Motor neuron (in vitro differentiated cells): ENCODE measurements at regions not wholly inside any gene's neighbourhood (a gene's known extent, or its start where the extent isn't known, plus 50 kb on each side); places are given as distances from the start of the nearest gene placed in this dataset.

Experiments
- ATAC-seq, 8 experiments: fragments of 200-7000 bp; cut with Tn5 transposase; replicated peaks in 6 of 8; 2 replicates each; pipeline ENCODE4 v1.8.0; 2021; ENCODE audit warnings: mild to moderate bottlenecking in 8 of 8, moderate library complexity in 8 of 8
- H3K27ac ChIP-seq, 2 donors: fragments of 250-450 bp; sonication (Bioruptor Pico); 2 replicates each; pipeline ENCODE4 v1.9.0; 2021; ENCODE audit warnings: antibody characterized with exemption in 2 of 2, mild to moderate bottlenecking in 2 of 2, moderate library complexity in 1 of 2
- H3K4me1 ChIP-seq, 2 donors: fragments of 250-450 bp; sonication (Bioruptor Pico); replicated peaks in 1 of 2; 2 replicates each; pipeline ENCODE4 v1.6.1; 2021; ENCODE audit warnings: antibody characterized with exemption in 2 of 2, mild to moderate bottlenecking in 2 of 2, moderate library complexity in 1 of 2
- H3K4me3 ChIP-seq, 5 donors: fragments of 250-450 bp; sonication (Bioruptor Pico); 2 replicates each; pipeline ENCODE4 v1.9.0; 2021; ENCODE audit warnings: antibody characterized with exemption in 5 of 5, mild to moderate bottlenecking in 5 of 5, moderate library complexity in 4 of 5
- WGBS, 10 experiments: fragments of 450-650 bp; shearing (Covaris generic); methylation state at CpG; one replicate each; pipeline ENCODE4 v1.0.0; 2022; 5-methylcytosine and 5-hydroxymethylcytosine counted together
- in situ Hi-C, 9 experiments: fragments of 400-800 bp; cut with MboI; loops; one replicate each; pipeline ENCODE4 v1.15.0; 2021; ENCODE audit warnings: low sequenced_read_pairs in 9 of 9, low pct_unique_long_range_greater_than_20kb in 2 of 9; ENCODE audit not compliant: unreplicated experiment in 9 of 9

GRCh38 chr4:163988391-163988790 lies 493.9 kb downstream of the TMA16 start:
- peak in 2 of 8 experiments; percentile 8 to 26 for ATAC-seq
- 0 to 93% (median 80%) methylated on average over 1 to 5 of the region's 5 CpGs; no CpG with 5 or more reads in 3 of the 10 experiments for WGBS, 10 experiments
- H3K4me3 ChIP-seq = no peak overlapping the region
- H3K4me1 ChIP-seq = peaks cover 14 to 23% of the 10 kb centered on the region in 2 donors
- in situ Hi-C loops = no loop called here
- H3K27ac ChIP-seq = peak overlapping the region in 1 of 2 donors; percentile 64

- Histone ChIP-seq H3K4me1 (peaks cover 14 to 25% of the 10 kb centered on the region in 2 donors), H3K4me3 (no peak overlapping the region), H3K27ac (peak overlapping the region; percentile 56 to 64)
- 3 to 100% (median 88%) methylated on average over 1 to 6 of the region's 6 CpGs; no CpG with 5 or more reads in 3 of the 10 experiments for WGBS, 10 experiments
- in situ Hi-C loops = no loop called here
- peak in 6 of 8 experiments; percentile 41 to 87 (median 76) for ATAC-seq
Measured at GRCh38 chr4:163988865-163989264, 494.4 kb downstream of the TMA16 start.

DNA sequence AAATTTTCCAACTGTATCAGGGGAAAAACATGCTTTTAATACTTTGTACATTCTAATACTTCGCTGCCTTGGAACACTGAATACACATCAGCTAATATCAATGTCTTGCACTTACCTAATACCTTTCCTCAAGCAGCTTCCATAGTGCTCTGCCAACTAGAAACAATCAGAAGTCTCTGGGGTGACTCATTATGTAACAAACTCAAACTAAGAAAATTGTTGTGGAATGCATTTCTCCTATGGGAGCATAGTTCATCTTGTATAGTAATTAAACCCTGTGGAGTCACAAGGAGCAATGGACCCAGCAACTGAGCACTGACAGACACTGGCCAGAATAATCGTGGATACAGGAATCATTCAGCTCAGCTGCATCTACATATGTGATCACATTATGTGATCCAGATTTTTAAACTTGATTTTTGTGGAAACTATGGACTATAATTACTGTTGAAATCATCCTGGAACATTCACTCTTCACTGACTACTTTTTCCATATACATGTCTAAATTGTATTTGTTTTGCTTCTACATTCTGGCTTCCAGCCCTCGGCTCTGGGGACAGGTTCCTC lies 496.9 kb downstream of the TMA16 start:
- no peak overlapping the region for H3K27ac ChIP-seq
- WGBS, 10 experiments = 0 to 100% (median 56%) methylated on average over 1 to 3 of the region's 3 CpGs; no CpG with 5 or more reads in 2 of the 10 experiments
- peak in 1 of 8 experiments; percentile 46 for ATAC-seq
- H3K4me3 ChIP-seq = no peak overlapping the region
- in situ Hi-C loops = no loop called here
- H3K4me1 ChIP-seq = peaks cover 14 to 25% of the 10 kb centered on the region in 2 donors

GRCh38 chr4:164009435-164009834 lies 514.9 kb downstream of the TMA16 start:
- Histone ChIP-seq H3K4me3 (no peak overlapping the region), H3K4me1 (no peaks in the 10 kb centered on the region), H3K27ac (no peak overlapping the region)
- no peak for ATAC-seq
- in situ Hi-C loops = loop anchor here in 2 of 9 experiments (25.0 kb wide), 2 partner anchors 447 to 728 kb away; no protein-coding TSS in a partner anchor
- WGBS, 10 experiments = 0 to 100% (median 85%) methylated on average over 1 of the region's 1 CpG

DNA sequence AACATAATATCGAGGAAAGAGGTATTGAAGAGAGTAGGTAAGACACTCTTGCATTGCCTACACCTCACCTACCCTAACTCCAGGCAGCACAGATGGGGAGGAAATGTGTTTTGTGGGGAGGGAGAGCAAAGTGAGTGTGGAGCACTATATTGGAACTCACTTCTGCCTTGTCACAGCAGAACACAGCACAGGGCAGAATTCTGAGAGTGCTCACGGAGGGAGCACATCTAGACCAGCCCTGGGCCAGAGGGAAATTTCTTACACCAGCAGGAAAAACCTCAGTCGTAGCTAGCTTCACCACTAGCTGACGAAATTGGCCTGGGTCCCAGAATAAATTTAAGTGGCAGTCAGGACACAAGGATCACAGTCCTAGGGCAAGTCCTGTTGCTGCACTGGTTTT lies 517.3 kb downstream of the TMA16 start:
- ATAC-seq = no peak
- H3K4me1 ChIP-seq = no peaks in the 10 kb centered on the region
- in situ Hi-C loops = loop anchor here in 3 of 9 experiments (10.0 to 25.0 kb wide), 3 partner anchors 449 to 726 kb away; no protein-coding TSS in a partner anchor
- H3K4me3 ChIP-seq = no peak overlapping the region
- WGBS, 10 experiments = 0 to 96% (median 65%) methylated on average over 1 to 3 of the region's 4 CpGs; no CpG with 5 or more reads in 1 of the 10 experiments
- no peak overlapping the region for H3K27ac ChIP-seq

DNA sequence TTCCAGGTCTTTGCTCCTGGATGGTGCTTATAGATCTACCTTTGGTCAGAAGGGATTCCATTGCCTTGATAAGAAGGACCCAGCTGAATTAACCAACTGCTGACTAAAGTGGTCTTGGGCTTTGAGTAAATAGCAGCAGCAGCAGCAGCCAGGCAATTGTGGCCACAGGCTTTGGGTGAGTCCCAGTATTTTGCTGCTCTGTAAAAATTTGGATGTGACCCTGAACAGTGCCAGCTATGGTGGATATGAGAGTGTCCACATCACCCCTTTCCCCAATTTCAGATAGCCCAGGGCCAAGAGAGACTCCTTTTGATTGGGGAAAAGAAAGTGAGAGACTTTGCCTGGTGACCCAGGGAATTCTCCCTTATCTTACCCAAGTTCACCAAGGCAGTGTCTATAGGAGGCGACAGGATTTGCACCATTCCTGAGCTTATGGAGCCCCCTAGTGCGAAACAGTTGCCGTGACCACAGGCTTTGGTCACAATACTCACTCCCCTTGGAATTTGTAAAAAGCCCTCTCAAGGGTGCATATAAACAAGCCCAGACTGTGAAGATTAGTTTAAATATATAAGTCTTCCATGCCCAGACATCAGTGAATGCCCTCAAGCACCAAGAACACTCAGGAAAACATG lies 518.0 kb downstream of the TMA16 start:
- ATAC-seq = peak in 5 of 8 experiments; percentile 44 to 100 (median 76)
- Histone ChIP-seq H3K4me1 (no peaks in the 10 kb centered on the region), H3K4me3 (no peak overlapping the region), H3K27ac (no peak overlapping the region)
- WGBS, 10 experiments = 0 to 58% (median 11%) methylated on average over 1 to 3 of the region's 3 CpGs; no CpG with 5 or more reads in 4 of the 10 experiments
- in situ Hi-C loops = loop anchor here in 3 of 9 experiments (10.0 to 25.0 kb wide), 3 partner anchors 450 to 725 kb away; no protein-coding TSS in a partner anchor

GRCh38 chr4:164021947-164022346 lies 527.5 kb downstream of the TMA16 start:
- H3K27ac ChIP-seq = no peak overlapping the region
- in situ Hi-C loops = loop anchor here in 2 of 9 experiments (25.0 kb wide), 2 partner anchors 460 to 715 kb away; no protein-coding TSS in a partner anchor
- no peak overlapping the region for H3K4me3 ChIP-seq
- no peaks in the 10 kb centered on the region for H3K4me1 ChIP-seq
- ATAC-seq = no peak

GRCh38 chr4:164023214-164023613 lies 528.7 kb downstream of the TMA16 start:
- Histone ChIP-seq H3K4me1 (no peaks in the 10 kb centered on the region), H3K27ac (no peak overlapping the region), H3K4me3 (no peak overlapping the region)
- no peak for ATAC-seq
- in situ Hi-C loops = loop anchor here in 2 of 9 experiments (25.0 kb wide), 2 partner anchors 461 to 714 kb away; no protein-coding TSS in a partner anchor

DNA sequence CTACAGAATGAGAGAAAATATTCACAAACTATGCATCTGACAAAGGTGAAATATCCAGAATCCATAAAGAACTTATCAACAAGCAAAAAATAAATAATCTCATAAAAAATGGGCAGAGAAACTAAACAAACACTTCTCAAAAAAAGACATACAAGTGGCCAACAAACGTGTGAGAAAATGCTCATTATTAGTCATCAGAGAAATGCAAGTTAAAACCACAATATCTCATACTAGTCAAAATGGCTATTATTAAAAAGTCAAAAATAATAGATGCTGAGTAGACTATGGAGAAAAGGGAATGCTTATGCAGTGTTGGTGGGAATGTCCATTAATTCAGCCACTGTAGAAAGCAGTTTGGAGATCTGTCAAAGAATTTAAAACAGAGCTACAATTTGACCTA lies 533.3 kb downstream of the TMA16 start:
- ATAC-seq = no peak
- WGBS, 10 experiments = 0 to 78% (median 44%) methylated on average over 1 of the region's 1 CpG; no CpG with 5 or more reads in 1 of the 10 experiments

GRCh38 chr4:164039482-164039881 lies 545.0 kb downstream of the TMA16 start:
- WGBS, 10 experiments = 0 to 83% (median 33%) methylated on average over 1 of the region's 1 CpG; no CpG with 5 or more reads in 2 of the 10 experiments
- Histone ChIP-seq H3K4me1 (no peaks in the 10 kb centered on the region), H3K4me3 (no peak overlapping the region), H3K27ac (no peak overlapping the region)
- ATAC-seq = no peak
- in situ Hi-C loops = no loop called here

More for the DNA sequence above, 533.3 kb downstream of the TMA16 start:
- no peak overlapping the region for H3K27ac ChIP-seq
- H3K4me3 ChIP-seq = no peak overlapping the region
- in situ Hi-C loops = no loop called here
- no peaks in the 10 kb centered on the region for H3K4me1 ChIP-seq

DNA sequence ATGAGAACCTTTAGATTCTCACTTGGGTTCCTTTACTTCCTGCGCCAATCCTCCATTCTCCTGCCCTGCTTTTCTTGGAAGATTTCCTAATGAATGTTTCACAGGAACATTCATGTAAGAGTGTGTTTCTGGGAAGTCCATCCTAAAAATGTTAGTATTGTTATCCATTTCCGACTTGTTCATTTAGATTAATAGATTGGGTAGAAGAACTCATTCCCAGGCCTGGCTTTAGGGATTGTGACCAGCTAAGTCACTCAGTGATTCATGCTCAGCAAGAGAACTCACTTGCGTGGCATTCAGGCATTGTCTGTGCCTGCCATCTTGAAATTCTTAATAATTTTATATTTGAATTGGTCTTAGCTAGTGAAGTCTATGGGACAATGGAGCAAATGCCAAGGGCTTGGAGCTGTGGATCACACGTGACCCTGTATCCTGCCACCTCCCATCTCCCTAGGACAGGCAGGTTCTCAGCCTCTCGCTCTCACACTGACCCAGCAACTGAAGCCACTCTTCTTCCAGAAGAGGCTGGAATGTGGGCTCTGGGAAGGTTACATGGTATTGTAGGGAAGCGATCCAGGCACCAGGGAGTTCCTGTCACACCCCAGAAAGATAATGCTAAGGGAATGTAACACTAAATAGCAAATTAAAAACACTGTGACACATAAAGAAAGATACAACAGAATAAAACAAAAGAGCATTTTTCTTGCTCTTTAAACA lies 562.1 kb downstream of the TMA16 start:
- Histone ChIP-seq H3K27ac (no peak overlapping the region), H3K4me1 (no peaks in the 10 kb centered on the region), H3K4me3 (no peak overlapping the region)
- 9 to 93% (median 70%) methylated on average over 1 to 6 of the region's 6 CpGs; no CpG with 5 or more reads in 1 of the 10 experiments for WGBS, 10 experiments
- ATAC-seq = no peak
- in situ Hi-C loops = no loop called here

DNA sequence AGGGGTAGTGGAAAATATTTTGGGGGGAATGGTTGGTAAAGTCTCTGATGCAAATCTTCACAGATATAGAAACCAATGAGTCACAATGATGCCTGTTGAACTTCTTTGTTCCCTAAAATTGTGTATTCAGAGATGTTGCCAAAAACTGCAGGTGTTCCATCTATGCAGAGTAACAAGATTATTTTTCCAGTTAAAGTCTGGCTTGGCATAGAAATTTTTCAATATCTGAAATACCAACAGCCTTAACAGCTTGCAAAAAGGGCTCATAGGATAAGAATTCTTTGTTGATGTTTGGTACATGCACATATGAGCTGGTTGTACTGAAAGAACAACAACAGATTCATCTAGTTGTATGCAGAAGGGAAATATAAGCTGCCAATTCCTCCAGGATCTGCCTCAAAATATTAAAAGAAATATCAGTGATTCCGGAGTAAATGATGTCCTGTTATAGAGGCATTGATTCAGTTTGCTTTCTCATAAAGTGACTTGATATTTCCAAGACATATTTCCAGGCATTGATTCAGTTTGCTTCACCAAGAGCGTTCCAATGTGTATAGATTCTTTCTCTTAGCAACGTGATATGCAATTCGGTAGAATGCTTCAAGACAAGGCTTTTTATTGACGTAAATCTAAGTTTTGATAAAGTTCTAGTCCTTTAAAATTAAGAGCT lies 564.4 kb downstream of the TMA16 start:
- no peaks in the 10 kb centered on the region for H3K4me1 ChIP-seq
- no peak overlapping the region for H3K27ac ChIP-seq
- no peak for ATAC-seq
- no peak overlapping the region for H3K4me3 ChIP-seq
- in situ Hi-C loops = no loop called here
- WGBS, 10 experiments = 18 to 100% (median 95%) methylated on average over 1 to 5 of the region's 5 CpGs

GRCh38 chr4:164060456-164060855 lies 566.0 kb downstream of the TMA16 start:
- Histone ChIP-seq H3K4me3 (no peak overlapping the region), H3K4me1 (no peaks in the 10 kb centered on the region), H3K27ac (no peak overlapping the region)
- no peak for ATAC-seq
- in situ Hi-C loops = no loop called here
- 2 to 93% (median 70%) methylated on average over 1 to 3 of the region's 3 CpGs for WGBS, 10 experiments
